Stimulated activated CD4-positive, alpha-beta T cell treated with anti-CD3 and anti-CD28 coated beads, TNF-alpha, amount 100 ng/mL, for 4 hours (primary cell): ENCODE measurements at regions not wholly inside any gene's neighbourhood (a gene's known extent, or its start where the extent isn't known, plus 50 kb on each side); places are given as distances from the start of the nearest gene placed in this dataset.

Source experiments
- DNase-seq, 3 experiments: peaks; one replicate each; pipeline ENCODE4 v3.0.0-alpha.2; 2020; ENCODE audit warnings: low read depth in 3 of 3

DNA sequence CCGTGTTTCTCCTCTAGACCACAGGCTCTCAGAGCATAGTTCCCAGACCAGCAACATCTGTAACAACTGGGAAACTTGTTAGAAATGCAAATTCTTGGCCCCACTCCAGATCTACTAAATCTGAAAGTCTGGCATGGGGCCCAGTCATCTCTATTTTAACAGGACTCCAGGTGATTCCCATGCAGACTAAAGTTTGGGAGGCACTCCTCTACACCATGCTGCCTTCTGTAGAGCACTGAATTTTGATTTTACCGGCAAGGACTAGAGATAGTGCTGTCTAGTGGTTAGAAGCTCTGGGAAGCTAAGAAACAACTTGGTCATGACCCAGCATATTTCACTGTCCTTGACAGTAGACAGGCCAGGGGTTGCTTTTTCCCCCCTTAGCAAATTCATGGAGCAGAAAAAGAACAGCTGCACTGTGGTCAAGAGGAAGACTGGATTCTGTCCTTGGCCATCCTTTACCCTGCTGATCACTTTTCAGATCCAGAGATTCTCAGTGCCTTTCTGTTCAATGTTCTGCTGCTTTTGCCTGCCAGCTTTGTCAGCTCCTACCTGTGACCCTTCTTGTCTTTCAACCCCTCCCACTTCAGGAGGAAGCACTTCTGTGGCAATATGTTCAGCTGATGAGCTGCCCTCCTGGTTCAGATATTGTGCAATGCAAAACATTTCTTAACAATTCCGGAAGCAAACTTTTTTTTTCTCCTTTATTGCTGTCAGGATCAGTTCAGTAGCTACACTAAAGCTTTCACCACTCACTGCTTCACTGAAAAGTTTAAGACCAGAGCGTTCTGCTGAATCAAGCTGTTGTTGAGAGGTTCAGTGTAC is 133.8 kb upstream of the NUDT4 start:
- no peak for DNase-seq

DNA sequence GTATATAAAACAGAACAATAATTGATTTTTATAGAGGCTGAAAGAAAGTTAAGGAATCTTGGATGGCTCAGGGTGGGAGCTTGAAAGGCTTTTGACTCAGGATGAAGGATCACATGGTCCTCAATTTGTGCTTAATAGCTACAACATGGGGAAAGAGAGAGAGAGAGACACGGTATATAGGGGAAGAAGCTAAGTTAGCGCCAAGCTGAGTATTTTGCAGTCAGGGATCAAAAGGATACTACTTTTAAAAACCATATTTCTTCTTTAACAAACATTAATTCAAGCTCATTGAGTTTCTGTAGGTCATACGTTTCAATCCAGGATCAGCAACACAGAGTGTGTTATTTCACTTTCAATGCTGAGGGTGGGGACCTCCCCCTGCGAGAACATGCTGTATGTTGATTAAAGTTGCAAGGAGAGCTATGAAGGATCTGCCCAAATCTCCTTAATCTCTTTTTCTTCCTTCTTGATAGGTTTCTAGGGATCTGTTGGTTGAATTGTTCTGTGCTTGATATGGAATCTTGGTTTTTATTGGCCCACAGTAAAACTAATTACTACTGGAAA is 133.1 kb upstream of the NUDT4 start:
- no peak for DNase-seq

DNA sequence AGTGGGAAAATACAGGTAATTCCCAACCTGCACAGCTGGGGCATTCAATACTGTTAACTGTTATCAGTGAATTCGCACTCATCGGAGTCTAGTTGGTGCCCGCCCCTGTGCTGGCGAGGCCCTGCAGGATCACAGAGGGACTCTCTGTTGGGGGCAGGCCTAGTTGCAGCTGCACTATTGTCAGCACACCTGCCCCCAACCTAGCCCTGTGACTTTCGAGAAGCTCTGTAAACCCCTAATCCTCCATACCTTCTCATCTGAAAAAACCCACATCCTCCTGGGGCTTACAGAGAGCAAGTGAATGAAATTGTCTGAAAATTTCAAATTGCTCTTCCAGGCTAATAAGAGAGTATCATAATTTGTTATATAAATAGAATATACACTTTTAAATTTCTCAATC is 132.2 kb upstream of the NUDT4 start:
- no peak for DNase-seq

DNA sequence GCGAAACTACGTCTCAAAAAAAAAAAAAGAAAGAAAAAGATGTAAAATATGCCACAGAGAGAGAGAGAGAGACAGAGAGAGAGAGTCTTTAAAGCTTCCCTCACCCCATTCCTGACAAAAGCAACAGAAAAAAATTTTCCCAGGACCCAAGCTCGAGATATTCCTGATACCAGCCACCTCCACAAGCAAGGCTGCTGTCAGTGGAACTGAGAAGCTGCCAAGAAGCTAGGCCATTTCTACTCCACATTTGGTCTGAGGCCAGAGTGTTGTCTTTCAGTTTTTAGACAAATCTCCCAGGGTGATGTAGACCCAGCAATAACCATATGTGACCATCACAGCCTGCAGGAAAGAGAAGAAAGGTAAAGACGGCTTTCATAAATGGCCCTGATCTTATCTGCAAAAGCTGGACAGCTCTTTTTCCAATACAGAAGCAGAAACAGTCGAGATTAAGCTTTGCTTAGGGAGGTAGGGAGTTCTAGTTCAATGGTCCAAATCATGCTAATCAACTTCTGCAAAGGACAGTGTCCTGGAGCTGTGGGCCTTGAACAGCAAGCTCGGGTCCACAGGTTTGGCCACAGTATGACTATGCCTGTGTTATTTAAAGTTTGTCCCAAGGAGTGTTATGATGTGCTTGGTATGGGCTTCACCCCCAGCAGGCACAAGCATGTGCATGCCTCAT is 130.3 kb upstream of the NUDT4 start:
- no peak for DNase-seq

DNA sequence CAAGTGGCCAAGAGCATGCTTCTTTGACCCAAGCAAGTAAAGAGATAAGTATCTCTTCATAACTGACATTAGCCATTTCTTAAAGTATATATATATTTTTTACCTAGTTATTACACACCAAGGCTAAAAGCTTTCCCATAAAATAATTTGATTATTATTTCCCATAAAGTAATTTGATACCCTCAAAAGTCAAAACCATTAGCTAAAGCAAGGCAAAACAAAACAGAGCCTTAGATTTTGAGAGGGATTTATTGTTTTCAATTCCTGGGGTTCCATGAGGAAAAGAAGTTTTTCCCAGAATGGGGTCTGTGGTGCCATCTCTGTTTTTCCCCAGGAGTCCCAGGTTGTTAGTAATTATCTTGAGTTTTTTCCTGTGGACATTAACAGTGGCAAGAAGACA is 125.5 kb upstream of the NUDT4 start:
- no peak for DNase-seq

DNA sequence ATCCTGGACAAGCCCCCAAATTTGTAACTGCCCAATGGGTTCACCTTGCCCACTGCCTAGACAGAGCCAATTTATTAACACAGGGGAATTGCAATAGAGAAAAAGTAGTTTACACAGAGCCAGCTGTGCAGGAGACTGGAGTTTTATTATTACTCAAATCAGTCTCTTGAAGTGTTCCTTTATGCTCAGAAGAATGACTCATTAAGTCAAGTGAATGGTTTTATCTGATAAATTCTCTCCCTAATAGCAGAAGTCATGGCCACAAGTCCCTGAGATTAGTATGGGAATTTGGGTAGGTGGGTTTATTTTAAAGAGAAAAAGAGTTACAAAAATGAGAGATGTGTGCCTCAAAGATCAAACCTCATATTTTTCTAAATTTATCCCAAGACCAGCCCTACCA is 122.8 kb upstream of the NUDT4 start:
- no peak for DNase-seq

DNA sequence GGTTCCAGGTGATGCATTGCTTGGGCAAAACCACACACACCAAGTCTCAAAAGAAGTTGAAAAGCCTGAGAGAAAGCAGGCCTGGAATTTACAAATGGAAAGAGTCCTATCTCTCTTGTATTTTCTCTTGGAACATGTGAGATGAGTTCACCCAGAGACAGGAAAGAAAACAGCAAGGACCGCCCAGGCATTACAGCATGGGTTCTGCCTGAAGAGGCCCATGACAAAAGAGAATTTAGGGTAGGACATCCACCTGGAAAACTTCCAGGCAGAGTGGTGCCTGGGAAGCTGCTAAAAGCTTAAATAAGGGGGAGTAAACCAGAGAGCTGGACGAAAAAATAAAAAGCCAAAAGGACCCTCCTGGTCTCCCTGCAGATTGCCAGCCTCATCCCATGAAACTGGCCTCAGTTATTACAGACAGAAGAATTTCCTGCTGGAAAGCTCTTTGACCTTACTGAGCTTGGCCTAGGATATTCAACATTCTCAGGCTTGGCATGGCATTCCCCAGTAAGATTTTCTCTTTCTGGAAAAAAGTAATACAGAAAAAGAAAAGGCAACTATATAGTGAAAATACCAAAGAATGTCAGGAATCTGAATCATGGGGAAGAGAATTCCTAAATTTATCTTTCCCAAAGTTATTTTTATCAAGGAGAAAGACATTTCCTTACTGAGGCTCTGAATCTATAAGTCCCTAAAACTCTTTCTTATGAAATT is 121.3 kb upstream of the NUDT4 start:
- no peak for DNase-seq

DNA sequence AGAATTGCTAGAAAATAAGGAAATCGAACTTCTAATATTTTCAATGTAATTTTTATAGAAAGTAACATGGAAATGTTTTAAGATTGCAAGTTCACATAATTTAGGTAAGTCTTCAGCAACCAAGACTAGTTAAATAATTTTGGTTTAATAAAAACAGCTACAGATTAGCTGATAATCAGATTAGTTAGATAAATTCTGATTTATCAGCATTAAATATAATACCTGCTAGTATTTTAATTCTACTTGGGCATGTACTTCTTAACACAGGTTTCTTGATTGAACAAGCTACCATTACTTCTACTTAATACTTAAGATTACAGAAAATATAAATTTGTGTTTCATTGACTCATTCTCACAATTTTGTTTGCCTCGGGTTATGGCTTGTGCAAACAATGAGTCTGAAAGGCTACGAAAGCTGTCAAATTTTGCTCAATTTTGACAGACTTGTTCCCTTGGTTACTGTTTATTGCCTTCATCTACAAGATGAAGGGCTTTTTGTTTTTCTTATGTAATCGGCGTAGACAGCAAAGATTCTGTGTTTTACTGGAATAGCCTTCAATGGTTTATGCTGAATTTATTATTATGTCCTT is 116.1 kb upstream of the NUDT4 start:
- no peak for DNase-seq

DNA sequence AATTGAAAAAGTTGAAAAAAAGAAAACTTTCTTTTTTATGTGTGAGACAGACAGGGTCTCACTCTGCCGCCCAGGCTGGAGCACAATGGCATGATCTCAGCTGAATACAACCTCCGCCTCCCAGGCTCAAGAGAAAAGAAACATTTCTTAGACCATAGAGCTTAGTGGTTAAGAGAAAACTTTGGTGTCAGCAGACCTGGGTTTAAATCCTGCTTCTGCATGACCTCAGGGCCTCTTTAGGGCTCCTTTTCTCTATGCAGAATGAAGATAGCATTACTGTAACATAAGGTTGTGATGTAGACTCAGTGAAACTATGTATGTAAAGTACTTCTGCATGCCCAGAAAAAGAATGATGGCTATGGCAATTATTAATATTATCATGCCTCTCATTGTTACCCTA is 104.7 kb upstream of the NUDT4 start:
- no peak for DNase-seq

DNA sequence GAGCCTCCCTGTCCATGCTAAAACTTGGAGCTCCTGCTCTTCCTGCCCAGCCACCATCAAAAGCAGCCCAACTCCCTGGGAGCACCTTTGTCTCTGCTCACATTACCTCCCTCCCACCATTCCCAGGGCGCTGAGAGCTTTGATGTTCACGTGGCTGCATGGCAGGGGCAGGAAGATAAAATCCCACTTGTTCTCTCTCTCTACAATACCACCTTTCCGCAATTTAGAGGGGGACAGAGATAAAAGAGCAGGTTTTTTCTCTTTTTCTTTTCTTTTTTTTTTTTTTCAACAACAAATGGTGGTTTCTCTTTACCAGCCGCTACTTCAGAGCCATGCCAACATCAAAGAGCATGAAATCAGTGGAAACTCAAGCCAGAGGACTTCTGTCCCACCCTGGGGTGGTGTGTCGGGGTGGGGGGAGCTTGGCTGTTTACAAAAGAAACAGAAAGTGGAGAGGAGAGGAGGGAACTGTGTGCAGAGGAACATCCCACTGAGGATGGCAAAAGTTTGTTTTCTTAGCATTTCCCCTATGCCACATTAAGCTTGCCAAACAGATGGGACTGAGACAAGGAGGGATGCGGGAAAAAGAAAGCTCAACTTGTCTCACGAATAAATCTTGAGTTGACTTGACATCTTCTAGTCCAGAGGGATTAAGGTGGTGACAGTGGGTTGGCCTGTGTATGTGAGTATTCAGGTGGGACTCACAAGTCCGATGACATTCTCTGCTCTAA is 103.7 kb upstream of the NUDT4 start:
- no peak for DNase-seq

DNA sequence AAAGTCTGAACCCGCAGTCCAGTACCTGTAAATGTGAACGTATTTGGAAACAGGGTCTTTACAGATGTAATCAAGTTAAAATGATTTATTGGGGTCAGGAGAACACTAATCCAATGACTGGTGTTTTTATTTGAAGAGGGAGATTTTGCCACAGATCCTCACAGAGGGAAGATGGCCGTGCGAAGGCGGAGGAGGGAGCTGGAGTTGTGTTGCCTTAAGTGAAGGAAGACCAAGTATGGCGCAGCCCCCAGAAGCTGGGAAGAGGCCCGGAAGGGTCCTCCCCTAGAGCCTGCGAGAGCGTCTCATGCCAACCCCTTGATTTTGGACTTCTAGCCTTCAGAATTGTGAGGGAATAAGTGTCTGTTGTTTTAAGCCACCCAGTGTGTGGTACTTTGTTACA is 102.8 kb upstream of the NUDT4 start:
- no peak for DNase-seq

DNA sequence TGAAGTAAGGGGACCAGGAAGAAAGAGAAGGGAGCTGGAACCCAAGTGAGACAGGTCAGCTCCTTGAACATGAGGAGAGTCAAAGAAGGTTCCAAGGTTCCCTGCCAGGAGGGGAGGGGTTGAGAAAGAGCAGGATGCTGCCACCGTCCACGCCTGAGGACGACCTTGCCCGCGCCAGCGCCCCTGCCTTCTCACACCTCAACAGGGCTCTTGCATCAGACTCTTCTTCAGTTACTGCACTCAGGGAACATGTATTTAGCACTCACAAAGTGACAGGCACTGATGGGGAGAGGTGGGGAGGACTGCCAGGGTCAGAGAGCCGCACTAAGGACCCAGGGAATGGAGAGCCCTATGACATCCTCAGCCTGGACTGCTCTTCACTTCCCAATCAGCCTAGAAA is 102.1 kb upstream of the NUDT4 start:
- DNase-seq, result no peak

DNA sequence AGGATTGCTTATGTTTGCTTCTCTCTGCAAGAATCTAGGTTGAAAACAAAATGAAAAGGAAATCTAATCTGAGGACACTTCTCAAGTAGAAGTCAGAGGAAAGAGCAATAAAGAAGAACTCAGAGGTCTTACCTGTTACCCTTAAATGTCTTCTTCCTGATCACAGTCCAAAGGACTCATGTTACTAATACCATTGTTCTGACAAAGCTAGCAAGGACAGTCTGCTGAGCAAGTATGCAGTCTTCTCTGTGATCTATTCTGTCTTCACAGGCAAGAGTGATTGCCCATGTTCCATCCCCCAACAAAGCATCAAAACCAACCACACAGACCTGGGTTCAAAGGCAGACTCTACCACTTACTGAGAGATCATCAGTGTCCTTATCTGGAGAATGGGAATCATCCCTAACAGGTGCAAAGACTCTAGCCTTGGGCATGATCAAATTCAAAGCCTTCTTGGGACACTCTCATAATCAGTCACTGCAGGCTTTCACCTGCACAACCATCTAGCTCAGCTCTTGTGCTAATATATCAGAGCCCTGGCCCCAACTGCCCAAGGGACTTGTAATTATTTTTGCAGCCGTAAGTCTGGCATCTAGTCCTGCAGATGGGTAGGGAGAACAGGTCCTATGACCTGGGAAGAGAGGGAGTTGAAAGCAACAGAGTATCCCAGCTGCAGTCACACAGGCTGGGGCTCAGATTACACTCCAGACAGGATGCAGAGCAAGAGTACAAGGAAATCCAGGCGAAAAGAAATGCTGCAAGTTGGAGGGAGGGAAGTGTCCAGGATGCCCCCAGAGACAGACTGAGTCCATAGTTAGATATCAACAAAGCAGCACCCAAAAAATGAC is 97.9 kb upstream of the NUDT4 start:
- no peak for DNase-seq

DNA sequence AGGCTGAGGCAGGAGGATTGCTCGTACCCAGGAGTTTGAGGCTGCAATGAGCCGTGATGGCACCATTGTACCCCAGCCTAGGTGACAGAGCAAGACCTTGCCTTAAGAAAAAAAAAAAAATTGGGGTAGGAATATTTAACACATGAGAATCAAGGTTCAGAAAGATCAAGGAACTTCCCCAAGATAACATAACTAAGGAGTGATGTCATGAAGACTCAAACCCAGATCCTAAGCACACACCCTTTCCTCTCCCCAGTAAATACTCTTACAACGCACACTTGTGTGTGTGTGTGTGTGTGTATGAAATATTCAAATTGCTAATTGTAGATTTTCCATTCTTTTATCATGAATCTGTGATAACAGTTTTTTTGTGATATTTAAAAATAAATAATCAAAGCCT is 90.6 kb upstream of the NUDT4 start:
- DNase-seq, result no peak

DNA sequence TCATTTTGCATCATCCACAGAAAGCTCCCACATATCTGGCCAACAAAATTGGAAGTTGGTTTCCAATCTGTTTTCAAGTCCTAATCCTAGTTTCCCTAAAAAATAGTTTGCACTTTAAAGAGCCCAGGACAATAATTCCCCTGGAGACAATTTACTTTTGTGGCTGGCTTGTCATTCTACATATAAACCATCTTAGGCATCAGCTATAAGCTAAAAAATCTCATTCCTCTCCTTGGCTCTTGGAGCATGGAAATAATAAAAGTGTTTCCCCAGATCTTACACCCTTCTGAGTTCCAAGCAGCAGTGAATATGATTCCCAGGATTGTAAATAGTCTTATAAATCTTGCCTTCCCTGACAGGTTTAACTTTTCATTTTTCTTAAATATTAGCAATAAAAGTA is 89.1 kb upstream of the NUDT4 start:
- no peak for DNase-seq

DNA sequence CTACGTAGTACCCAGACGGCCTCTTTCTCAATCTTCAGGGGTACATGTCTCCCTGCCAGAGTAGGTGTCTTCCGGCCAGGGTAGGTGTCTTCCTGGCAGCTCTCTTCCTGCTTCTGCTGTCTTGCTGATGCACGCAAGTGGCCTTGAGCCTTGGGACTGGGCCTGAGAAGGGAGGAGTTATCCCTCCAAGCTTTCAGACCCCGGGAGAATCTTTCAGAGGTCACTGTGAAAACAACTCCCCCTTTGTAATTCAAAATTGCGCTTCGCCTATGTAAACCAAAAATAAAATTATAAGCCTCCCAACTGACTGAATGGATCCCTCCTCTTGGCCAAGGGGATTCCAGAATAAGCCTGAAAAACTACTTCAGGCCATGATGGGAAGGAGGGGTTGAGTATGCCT is 87.3 kb upstream of the NUDT4 start:
- DNase-seq, result no peak

DNA sequence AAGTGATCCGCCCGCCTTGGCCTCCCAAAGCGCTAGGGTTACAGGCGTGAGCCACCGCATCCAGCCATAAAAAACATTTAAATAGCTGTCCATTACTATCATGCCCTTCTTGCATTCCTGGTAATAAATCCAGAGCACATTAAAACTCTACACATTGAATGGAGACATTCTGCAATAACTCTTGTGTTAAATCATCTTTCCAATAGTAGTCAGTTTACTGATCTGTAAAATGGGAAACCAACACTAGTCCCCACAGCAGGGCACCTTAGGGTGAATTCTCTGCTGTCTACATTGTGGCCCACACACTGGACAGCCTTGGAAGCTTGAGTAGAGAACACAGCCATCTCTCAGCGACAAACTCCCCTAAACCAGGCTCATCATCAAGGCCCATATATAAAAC is 85.5 kb upstream of the NUDT4 start:
- no peak for DNase-seq

DNA sequence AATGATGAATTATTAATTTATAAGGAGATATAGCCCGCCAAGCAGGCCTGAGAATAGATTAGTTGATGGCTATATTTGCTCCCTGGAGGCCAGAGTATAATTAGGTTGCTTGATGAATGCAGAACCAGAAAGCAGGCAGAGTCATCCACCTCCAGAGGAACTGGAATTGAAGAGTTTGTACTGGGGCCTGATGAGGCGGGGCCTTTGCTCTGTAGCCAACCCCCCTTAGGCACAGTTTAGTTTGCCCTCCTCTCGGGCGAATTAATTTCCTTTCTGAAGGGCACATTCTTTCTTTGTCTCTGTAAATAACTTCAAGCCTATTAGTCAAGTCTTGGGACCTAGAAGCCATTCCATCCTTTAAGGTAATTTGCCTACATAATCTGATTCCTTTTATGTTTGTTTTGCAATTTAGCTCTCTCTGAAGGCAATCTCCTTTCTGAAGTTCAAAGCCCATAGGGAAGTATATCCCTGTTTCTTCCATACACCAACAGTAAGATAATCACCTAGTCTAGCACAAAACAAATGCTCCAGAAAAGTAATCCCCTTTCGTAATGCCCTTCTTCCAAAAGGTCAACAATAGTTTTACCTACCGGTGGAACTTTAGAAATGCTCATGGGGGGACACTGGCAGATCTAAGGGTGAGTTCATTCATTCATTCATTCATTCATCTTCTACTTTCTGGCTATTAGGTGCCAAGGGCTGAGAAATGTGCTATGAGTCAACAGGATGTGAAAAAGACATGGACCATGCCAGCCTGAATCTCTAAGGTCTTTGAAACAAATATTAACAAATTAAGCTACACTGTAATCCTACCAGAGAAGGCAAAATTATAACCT is 84.8 kb upstream of the NUDT4 start:
- DNase-seq, result no peak

DNA sequence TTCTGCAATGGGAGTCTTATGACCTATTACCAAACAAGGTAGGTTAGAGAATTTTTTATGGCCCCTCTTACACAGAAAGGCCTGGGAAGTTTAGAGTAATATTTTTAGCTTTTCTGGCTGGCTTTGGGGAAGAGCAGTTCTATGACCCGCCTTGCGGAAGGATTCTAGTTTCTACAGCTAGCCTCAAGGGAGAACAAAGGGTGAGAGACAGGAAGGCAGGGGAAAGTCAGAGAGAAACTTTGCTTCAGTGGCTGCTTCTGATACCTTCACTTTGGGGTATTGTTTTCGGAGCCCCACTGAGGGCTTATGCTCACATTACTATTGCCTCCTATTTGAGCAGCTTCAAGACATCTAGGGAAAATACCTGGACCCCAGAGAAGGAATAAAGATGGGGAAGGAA is 80.7 kb upstream of the NUDT4 start:
- no peak for DNase-seq

DNA sequence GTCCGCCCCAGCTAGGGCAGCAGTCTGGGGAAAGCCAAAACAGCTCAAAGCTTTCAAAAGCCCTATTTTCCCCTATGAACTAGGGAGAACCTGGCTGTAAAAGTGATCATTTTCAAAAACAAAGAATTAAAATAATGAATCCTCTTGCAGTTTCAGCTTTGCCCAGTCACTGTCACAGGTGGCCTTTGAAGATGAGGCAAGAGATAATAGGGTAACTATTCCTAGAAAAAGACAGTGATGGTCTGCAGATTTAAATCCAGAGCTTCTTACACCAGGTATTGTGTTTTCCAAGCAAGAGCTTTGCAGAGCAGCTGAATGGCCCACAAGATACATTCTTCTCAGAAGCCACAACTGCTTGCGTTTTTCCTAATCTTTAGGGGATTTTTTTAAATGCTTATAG is 80.2 kb upstream of the NUDT4 start:
- no peak for DNase-seq
